Breast epithelium (tissue), 3 donors: ENCODE measurements at regions not wholly inside any gene's neighbourhood (a gene's known extent, or its start where the extent isn't known, plus 50 kb on each side); places are given as distances from the start of the nearest gene placed in this dataset.

Source experiments
- CTCF ChIP-seq, 3 donors: fragments of 450-650 bp; IDR thresholded peaks; one replicate each; pipeline ENCODE4 v1.5.1; 2016 to 2017; ENCODE audit warnings: antibody characterized with exemption in 3 of 3, mild to moderate bottlenecking in 3 of 3, moderate library complexity in 3 of 3
- POLR2A ChIP-seq: fragments of 450-650 bp; IDR thresholded peaks from one replicate; pipeline ENCODE4 v1.6.1; 2016; ENCODE audit warnings: antibody characterized with exemption, mild to moderate bottlenecking, moderate library complexity
- POLR2AphosphoS5 ChIP-seq, 3 donors: sonication (generic); formaldehyde crosslinking; IDR thresholded peaks; one replicate each; pipeline ENCODE4 v1.6.1; 2017; ENCODE audit warnings: antibody characterized with exemption in 3 of 3

GRCh38 chr3:80297720-80298119 lies 529.9 kb upstream of the ROBO1 start:
- TF ChIP-seq CTCF (IDR thresholded peaks at IDR 0.05) (no peak), POLR2AphosphoS5 (IDR thresholded peaks at IDR 0.05) (no peak), POLR2A (no peak)
